HG03095 (cell line): ENCODE measurements at regions not wholly inside any gene's neighbourhood (a gene's known extent, or its start where the extent isn't known, plus 50 kb on each side); places are given as distances from the start of the nearest gene placed in this dataset.

Experiments used
- ATAC-seq: cut with Tn5 transposase; IDR thresholded peaks from one replicate; pipeline ENCODE4 v1.9.1; 2021; ENCODE audit warnings: moderate library complexity; ENCODE audit not compliant: unreplicated experiment

DNA sequence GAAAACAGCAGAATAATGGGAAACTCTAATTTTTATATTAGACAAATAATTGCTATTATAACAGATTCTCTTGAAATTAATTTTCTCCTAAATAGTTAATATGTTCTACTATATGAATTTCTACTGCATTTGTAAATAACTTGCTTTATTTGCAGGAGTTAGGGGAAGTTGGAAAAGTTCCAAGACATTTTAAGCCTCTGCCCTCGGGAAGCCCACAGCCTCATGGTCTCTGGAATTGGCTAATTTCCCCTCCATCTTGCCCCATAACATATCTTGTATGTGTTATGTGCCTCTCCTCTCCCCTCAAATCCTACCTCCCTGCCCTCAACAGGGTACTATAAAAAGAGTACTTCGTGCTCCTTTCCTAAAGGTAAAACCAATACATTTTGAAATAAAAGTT is 271.4 kb upstream of the NR5A2 start:
- no peak for ATAC-seq

DNA sequence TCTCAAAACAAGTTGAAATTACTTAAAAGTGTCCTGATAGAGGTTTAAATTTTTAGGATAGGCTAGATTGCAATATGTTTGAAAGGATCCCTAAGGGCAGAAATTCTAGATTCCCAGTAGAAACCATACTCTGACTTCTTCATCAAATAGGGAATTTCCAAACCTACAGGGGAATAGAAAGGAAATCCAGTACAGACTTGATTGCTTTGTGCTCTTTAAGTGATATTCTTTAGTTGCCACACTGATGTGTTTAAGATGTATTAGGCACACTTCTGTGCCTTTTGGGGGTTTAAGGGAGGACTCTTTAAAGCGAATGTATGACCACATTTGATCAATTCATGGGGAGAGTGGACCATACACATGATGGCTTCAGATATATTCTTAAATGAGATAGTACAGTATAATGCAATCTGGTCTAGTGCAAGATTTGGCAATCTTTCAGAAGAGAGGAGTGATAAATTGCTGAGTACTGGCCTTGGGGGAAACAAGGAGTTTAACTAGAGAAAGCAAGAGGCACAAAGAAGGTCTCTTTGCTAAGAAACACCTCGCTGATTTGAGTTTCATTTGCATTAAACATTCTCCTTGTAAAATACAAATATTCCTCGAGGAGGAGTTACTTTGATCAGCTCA is 268.8 kb upstream of the NR5A2 start:
- no peak for ATAC-seq

DNA sequence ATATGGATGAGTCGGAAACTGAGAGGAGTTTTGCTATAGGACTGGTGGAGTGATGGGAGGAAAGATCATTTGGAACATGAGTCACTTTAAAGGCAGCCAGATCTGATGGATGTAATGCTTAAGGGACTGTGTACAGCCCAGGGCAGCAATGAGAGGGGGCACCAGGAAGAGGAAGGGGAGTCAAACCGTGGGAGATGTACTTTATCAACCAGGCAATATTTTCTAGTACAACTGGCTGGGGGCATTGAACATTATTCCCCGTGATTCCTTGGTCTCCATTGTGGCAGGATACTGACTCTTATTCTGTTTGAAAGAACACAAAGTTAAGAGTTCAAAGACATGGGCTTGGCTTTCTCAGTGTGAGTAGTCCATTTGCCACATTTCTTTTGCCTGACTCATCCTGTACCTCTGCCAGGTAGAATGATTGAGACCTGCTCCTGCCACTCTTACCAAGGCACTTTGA is 268.2 kb upstream of the NR5A2 start:
- no peak for ATAC-seq

DNA sequence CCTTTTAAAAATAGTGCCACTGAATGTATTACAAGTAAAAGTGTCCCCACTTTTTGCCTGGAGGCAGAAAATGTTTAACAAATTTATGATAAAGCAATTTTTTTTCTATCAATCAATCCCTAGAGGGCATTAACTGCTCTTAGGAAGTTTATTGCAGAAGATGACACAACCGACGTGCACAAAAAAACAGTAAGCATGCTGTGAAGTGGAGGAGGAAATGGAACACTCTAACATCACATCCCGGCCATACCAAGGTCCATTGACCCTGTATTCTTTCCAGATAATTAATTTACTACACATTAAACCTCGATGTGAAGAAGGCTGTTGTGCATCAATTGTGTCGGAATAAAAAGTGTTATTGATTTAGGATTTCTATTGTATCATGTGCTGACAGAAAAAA is 264.9 kb upstream of the NR5A2 start:
- no peak for ATAC-seq

DNA sequence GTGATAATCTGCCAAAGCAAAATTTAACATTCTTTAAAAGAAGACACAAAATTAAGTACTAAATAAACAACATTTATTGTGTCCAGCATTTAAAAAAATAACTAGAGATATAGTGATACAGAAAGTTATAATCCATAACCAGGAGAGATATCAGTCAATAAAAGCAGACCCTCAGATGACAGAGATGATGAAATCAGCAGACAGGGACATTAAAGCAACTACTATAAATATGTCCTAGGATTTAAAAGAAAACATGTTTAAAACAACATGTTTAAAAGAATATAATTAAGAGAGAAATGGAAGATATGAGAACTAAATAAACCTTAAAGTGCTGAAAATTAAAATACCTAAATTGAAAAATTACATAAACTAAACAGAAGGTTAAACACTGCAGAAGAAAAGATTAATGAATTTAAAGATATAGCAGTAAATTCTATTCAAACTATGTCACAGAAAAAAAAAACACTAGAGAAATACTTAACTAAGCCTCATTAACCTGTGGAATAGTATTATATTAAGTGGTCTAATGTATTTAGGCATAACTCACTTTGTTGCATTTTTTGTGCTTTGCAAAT is 261.2 kb upstream of the NR5A2 start:
- ATAC-seq, result no peak

DNA sequence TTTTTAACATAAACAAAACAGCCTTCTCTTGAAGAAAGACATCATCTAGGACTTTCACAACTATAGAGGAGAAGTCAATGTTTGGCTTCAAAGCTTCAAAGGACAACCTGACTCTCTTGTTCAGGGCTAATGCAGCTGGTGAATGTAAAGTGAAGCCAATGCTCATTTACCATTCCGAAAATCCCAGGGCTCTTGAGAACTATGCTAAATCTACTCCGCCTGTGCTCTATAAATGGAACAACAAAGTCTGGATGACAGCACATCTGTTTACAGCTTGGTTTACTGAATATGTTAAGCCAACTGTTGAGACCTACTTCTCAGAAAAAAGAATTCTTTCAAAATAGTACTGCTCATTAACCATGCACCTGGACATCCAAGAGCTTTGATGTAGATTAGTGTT is 259.8 kb upstream of the NR5A2 start:
- no peak for ATAC-seq

DNA sequence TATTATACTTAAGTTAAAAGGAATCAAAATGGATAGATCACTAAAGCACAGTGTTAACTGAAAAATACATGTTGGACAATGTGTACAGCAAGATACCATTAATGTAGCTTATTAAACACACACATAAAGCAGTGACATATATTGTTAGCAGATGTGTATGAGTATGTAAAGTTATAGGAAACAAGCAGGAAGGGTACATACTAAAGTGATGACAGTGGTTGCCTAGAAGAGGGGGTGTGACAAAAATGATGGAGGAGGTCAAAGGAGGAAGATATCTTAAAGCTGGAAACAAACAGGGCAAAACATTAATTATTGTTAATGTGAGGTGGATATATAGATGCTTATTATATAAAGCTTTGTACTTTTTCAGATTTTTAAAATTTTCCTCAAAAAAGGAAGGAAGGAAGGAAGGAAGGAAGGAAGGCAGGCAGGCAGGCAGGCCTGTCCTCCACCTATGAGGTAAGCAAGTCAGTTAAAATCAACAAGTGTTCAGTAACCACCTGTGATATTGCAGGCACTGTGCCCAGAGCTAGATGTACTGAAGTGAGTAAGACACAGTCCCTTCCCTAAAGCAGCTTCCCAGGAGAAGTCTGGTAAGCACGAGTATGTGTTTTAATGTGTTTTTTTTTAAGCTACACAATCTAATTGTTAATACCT is 252.9 kb upstream of the NR5A2 start:
- ATAC-seq, result no peak

DNA sequence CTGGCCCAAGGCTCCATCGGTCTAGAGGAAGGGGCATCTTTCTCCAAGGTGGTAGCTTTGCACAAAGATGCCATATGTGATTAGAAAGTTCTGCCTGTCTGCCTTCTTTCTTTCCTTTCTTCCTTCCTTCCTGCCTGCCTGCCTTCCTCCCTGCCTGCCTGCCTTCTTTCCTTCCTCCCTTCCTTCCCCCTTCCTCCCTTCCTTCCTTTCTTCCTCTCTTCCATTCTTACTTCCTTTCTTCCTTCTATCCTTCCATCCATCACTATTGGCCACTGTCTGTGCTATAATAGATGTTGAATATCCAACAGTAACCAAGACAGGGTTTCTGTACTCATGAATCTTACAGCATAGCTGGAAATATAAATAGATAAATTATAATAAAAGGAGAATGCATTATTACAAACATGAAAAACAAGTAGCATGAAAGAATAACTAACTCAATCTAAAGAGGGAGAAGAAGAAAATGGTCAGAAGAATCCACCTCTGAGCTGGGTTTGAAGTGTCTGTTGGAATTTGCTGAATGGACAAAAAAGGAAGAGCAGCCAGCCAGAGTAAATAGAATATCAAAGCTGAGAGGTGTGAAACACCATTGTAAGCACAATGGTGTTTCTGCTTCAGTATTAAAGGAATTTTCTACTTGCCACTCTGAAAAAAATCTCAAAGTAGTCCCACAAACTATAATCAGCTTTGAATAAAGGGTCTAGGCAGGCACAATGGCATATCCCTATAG is 250.6 kb upstream of the NR5A2 start:
- ATAC-seq, result no peak

DNA sequence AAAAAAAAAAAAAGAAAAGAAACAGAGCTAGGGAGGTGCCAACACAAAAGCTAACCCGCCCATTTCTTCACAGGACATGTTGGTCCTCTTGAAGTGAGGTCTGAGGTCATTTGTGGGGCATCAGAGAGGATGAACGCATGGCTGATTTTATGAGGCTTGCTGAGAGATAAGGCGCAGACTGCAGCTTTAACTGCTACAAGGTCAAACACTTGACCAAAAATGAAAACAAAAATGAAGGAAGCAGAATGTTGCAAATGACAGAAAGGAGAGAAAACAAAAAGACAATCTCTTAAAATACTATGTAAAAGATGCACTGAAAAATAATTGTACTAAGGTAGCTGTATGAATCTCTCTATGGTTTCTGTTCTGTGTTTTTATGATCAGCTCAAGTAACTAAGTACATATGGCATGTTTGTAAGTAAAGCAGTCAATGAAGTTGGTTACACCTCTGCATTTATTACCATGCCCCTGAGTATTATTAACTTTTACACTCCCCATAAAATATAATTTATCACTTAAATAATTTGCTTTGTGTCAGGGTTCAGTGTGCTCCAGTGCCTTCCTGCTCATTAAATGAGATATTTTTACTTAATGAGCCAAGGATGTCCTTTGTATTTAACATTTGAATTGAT is 249.1 kb upstream of the NR5A2 start:
- ATAC-seq, result no peak

DNA sequence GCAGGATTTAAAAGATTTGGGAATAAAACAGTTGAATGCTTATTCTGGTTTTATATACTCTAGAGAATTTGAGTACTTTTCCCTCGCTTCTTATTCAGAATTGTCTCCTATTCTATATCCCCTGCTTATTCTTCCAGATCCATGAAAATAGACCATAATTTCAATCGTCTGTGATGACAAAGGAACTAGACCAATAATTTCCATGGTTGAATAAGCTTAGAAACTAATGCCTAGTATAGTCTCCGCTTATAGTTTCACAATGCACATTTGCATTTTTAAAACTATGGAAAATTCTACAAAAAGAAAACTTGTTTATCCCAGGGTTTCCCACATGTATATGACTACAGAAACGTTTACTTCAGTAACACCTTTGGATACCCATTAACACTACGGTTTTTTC is 247.4 kb upstream of the NR5A2 start:
- ATAC-seq, result no peak

DNA sequence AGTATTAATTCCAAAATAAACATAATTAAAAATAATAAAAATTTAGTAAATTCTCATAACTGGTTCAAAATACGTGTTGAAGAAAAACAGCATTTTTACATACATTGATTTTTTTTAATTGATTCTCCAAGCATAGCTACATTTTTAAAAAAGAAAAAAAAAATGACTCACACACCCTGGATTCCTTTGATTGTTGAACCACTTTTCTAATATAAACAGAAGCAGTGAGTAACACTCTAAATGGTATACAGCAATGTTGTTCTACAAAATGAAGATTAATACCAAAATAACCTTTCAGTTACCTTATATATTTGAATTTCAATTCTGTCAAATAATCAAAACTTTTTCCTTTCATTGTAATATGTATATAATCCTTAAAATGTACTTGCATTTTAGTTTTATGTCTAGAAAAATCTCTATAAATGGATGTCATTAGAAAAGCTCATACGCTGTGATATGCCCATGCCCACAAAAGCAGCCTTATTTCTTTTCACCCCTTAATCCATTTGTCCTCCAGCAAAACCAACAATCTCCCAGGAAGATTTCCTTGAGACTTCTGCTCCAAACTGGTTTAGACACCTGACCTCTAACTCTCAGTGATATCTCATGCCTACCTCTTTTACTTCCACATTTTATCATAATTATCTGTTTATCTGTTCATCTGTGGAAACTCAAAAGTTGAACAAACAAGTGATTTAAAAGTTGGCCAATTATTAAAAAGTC is 246.4 kb upstream of the NR5A2 start:
- no peak for ATAC-seq

DNA sequence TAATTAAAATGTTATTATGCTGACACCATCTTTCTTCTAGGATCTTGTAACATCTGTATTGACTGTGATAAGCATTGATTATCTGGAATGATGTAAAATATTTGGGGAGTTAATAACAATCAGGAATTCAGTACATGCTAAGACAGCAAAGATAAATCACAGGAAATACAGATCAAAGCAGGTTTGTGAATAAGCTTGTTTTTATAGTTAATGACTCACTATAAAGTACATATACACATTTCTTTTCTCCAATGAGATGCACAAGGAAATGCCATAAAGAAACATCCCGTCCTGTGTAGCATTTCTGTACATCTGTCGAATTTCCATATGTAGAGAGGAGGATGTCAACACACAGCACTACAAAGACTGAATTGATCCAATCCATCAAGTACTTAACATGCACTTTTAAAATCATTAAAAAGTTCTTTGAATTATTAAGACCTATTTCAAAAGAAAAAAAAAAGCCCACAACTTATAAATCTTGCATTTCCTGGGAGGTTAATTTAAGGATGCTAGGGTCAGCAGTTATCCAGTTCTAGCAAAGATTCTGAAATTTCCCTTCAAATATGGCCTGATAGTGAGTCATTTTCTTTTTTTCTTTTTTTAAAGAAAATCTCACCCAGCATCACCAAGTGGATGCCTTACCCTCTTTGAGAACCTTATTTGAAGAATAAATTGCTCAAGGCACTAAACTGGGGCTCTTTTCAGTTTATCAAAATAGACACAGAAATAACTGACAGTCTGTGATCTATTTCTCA is 243.2 kb upstream of the NR5A2 start:
- no peak for ATAC-seq

DNA sequence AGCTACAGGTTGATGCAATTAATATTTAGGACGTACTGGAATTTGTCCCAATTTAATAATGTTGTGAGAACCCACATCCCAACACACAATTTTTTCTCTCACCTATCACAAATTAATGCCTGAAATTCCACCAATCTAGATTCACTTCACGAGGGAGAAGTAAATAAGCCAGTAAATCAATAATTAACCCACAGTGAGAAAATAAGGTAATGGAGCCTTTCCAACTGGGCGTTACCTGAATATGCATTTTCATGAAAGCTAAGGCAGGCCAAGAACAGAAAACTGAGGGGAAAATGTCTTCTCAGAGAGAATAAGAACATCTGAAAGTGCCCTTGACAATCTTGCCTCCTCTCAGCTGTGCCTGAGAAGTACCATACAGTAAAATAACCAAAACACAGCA is 240.8 kb upstream of the NR5A2 start:
- no peak for ATAC-seq

DNA sequence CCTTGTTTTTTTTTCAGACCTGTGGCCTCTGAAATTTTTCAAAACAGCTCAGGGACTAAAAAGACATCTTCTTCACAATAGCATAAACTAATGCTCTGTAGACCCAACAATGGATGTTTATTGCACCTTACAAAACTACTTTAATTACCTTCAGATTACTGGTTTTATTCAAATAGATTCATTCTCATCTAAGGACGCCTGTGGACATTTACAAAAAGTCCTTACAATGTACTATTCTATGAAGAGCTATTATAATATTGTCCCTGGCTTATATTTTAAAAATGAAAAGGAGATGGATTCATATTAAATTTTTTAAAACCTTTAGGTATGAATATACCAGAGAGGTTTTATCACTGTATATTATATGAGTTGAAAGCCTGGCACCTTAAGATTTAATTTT is 238.4 kb upstream of the NR5A2 start:
- no peak for ATAC-seq

DNA sequence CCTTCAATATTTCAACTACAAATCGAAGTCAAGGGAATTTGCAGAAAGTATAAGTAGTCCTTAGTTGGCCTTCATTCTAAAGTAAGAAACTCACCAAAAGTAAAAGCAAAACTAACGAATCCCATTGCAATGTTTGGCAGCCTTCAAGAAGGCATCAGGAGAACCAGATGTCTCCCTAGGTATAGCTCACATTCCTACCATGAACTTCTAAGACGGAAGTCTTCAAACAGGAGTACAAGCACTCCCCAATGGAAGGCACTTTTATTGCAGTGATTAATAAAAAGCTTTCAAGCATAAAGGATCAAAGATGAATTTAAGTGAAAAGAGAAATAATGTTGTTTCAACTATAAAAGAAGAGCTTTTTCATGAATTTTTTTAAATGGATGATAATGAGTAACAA is 236.0 kb upstream of the NR5A2 start:
- ATAC-seq, result no peak

DNA sequence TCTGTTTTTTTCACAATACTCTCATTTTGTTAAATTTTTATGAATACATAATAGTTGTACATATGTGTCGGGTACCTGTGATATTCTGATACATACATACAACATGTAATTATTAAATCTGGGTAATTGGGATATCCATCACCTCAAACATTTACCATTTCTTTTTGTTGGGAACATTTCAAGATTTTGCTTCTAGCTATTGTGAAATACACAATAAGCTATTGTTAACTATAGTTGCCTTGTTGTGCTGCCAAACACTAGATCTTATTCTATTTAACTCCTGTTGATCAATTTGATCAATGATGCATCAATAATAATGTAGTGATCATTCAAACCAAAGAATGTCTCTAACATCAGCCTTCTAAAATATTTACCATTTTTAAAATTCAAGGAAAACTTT is 234.6 kb upstream of the NR5A2 start:
- no peak for ATAC-seq

DNA sequence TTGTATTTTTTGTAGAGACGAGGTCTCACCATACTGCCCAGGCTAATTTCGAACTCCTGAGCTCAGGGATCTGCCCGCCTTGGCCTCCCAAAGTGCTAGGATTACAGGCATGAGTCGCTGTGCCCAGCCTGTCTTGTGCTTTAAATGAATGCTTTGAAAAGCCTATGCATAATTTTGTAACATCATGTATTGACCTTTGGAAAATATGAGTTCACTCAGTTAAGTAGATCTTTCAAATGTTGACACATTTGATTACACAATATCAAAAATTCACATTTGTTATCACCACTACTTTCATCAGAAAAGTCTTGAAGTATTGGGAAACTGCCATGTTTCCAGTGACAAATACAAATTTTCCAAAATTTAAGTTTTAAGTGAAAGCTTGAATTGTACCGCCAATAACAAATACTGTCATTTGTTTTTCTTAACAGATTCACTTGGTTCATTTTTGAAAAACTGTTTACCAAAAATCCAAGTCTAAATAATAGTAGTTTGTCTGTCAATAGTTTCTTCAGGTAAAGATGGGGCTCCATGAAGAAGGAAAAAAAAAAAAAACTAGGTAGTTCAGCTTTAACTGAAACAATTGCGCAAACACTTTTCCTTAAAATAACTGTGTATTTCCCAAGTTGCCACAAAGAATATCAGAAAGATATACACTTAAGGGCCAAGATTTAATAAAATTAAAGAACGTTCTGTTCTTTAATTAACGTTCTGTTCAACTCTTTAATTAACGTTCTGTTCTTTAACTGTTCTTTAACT is 233.2 kb upstream of the NR5A2 start:
- no peak for ATAC-seq

DNA sequence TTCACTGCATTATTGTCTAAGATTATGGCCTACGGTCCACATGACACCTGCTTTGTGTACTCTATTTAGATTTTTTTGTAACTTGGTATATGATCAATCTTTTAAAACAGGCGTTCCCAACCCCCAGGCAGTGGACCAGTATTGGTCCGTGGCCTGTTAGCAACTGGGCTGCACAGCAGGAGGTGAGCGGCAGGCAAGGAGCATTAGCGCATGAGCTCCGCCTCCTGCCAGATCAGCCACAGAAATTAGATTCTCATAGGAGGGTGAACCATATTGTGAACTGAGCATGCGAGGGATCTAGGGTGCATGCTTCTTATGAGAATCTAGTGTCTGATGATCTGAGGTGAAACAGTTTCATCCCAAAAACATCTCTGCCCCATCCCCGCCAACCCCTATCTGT is 228.4 kb upstream of the NR5A2 start:
- no peak for ATAC-seq

DNA sequence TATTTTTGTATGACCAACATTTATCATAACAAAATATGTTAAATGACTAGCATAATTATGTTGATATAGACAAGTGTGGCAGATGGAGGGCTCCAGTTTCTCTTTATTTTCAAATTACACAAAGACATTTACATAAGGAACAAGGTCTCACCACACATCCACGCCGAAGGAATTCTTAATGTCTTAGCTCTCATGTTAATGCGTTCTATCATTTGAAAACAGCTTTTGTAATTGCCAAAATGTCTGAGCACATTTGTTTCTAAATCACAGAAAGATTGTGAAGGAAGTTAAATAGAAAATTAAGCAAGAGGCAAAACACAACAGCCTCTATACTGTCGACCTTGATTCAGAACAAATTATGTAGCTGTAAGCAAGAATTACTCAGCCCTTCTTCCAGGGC is 223.0 kb upstream of the NR5A2 start:
- no peak for ATAC-seq
